ENCODE measurements at regions not wholly inside any gene's neighbourhood (a gene's known extent, or its start where the extent isn't known, plus 50 kb on each side); places are given as distances from the start of the nearest gene placed in this dataset.

DNA sequence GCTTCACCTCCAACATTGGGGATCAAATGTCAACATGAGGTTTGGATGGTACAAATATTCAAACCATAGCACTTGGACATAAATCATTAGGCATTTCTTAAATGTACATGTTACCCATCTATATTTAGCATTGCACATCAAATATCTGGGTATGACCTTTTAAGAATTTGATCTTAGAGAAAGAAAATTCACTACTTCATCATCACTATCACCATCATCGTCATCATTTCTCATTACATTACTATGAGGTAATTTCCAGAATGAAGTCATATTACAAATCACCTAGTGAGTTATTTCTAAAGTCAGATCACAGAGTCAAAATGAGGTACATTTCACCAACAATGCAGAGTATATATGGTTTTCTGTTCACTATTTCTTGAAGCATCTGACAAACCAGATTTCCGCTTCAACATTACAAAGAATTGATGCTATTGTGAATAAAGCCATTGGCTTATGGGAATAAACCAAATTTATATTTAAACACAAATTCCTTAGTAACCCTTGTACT, 356.4 kb upstream of the GYPC start:
- TF ChIP-seq POLR2A (IDR thresholded peaks at IDR 0.05) (no peak), CTCF (IDR thresholded peaks at IDR 0.05) (no peak)
- Histone ChIP-seq H3K36me3 (ENCODE audit: low read depth, missing control alignments) (no peaks in the 10 kb centered on the region), H3K27me3 (no peaks in the 10 kb centered on the region), H3K9me3 (no peaks in the 10 kb centered on the region), H3K4me3 (no peak overlapping the region), H3K27ac (no peak overlapping the region), H3K4me1 (no peaks in the 10 kb centered on the region)
- intact Hi-C loops (cut with DNase I; ENCODE audit: low total_unique reads) = no loop called here
- 83 to 94% methylated on average over 2 of the region's 2 CpGs for WGBS, 2 donors
- DNase-seq = no peak

GRCh38 chr2:126300348-126300747, 355.6 kb upstream of the GYPC start:
- Histone ChIP-seq H3K4me1 (no peaks in the 10 kb centered on the region), H3K9me3 (no peaks in the 10 kb centered on the region), H3K27me3 (no peaks in the 10 kb centered on the region), H3K36me3 (ENCODE audit: low read depth, missing control alignments) (no peaks in the 10 kb centered on the region), H3K27ac (no peak overlapping the region), H3K4me3 (no peak overlapping the region)
- WGBS, 2 donors = 90 to 92% methylated on average over 1 of the region's 1 CpG
- intact Hi-C loops (cut with DNase I; ENCODE audit: low total_unique reads) = no loop called here
- DNase-seq = no peak
- TF ChIP-seq CTCF (IDR thresholded peaks at IDR 0.05) (no peak), POLR2A (IDR thresholded peaks at IDR 0.05) (no peak)

GRCh38 chr2:126302043-126302442, 353.9 kb upstream of the GYPC start:
- TF ChIP-seq CTCF (IDR thresholded peaks at IDR 0.05) = no peak
- no peak for TF ChIP-seq POLR2A (IDR thresholded peaks at IDR 0.05)
- H3K27ac ChIP-seq = no peak overlapping the region
- WGBS, 2 donors = 46 to 50% methylated on average over 3 of the region's 3 CpGs
- H3K4me3 ChIP-seq = no peak overlapping the region
- H3K36me3 ChIP-seq (ENCODE audit: low read depth, missing control alignments) = no peaks in the 10 kb centered on the region
- H3K27me3 ChIP-seq = no peaks in the 10 kb centered on the region
- intact Hi-C loops (cut with DNase I; ENCODE audit: low total_unique reads) = no loop called here
- no peak for DNase-seq
- H3K9me3 ChIP-seq = no peaks in the 10 kb centered on the region
- no peaks in the 10 kb centered on the region for H3K4me1 ChIP-seq

DNA sequence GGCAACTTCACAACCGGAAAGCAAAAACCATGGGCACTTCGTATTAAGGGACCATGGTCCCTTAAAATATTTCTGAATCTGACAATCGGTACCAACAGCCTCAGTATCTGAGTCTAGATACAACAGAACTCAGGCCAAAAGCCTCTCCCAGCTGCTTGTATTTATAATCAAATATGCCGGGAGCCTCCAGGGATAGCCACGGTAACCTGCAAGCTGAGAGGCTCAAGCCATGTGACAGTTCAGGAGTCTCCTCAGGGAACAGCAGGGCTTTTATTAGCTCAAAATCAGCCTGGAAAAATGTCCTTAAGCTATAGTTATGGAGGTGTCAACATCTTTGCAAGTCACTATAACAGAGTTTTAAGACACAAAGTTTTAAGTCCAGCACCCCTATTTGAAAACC, 352.8 kb upstream of the GYPC start:
- 80 to 87% methylated on average over 5 of the region's 5 CpGs for WGBS, 2 donors
- Histone ChIP-seq H3K4me1 (no peaks in the 10 kb centered on the region), H3K27ac (no peak overlapping the region), H3K36me3 (ENCODE audit: low read depth, missing control alignments) (no peaks in the 10 kb centered on the region), H3K9me3 (no peaks in the 10 kb centered on the region), H3K27me3 (no peaks in the 10 kb centered on the region), H3K4me3 (no peak overlapping the region)
- no peak for DNase-seq
- intact Hi-C loops (cut with DNase I; ENCODE audit: low total_unique reads) = no loop called here
- no peak for TF ChIP-seq POLR2A (IDR thresholded peaks at IDR 0.05)
- no peak for TF ChIP-seq CTCF (IDR thresholded peaks at IDR 0.05)

GRCh38 chr2:126304154-126304553, 351.8 kb upstream of the GYPC start:
- no peak overlapping the region for H3K4me3 ChIP-seq
- H3K36me3 ChIP-seq (ENCODE audit: low read depth, missing control alignments) = no peaks in the 10 kb centered on the region
- DNase-seq = no peak
- no peaks in the 10 kb centered on the region for H3K4me1 ChIP-seq
- H3K27ac ChIP-seq = no peak overlapping the region
- H3K27me3 ChIP-seq = no peaks in the 10 kb centered on the region
- WGBS, 2 donors = 25 to 36% methylated on average over 2 of the region's 2 CpGs
- no peaks in the 10 kb centered on the region for H3K9me3 ChIP-seq
- intact Hi-C loops (cut with DNase I; ENCODE audit: low total_unique reads) = no loop called here
- TF ChIP-seq POLR2A (IDR thresholded peaks at IDR 0.05) (no peak), CTCF (IDR thresholded peaks at IDR 0.05) (no peak)
